ENCODE measurements at regions not wholly inside any gene's neighbourhood (a gene's known extent, or its start where the extent isn't known, plus 50 kb on each side); places are given as distances from the start of the nearest gene placed in this dataset.

GRCh38 chr4:33057736-33058135, 2337.6 kb downstream of the PCDH7 start:
- no peak for ATAC-seq (replicated peaks; ENCODE audit: extremely low read depth, poor library complexity, severe bottlenecking)

GRCh38 chr4:33058998-33059397, 2338.8 kb downstream of the PCDH7 start:
- Mint-ChIP-seq H3K36me3 (ENCODE audit: insufficient read depth) (no peaks in the 10 kb centered on the region), H3K4me1 (no peaks in the 10 kb centered on the region), H3K9me3 (peaks cover 26% of the 10 kb centered on the region), H3K27ac (ENCODE audit: low read depth) (no peak overlapping the region), H3K27me3 (no peaks in the 10 kb centered on the region), H3K4me3 (no peak overlapping the region)
- no peak for DNase-seq (ENCODE audit: low spot score in 2 of 2)
- ATAC-seq (replicated peaks; ENCODE audit: extremely low read depth, poor library complexity, severe bottlenecking): no peak

More at GRCh38 chr4:33057736-33058135, 2337.6 kb downstream of the PCDH7 start:
- DNase-seq (ENCODE audit: low spot score in 2 of 2): no peak
- Mint-ChIP-seq H3K4me3 (no peak overlapping the region), H3K36me3 (ENCODE audit: insufficient read depth) (no peaks in the 10 kb centered on the region), H3K4me1 (no peaks in the 10 kb centered on the region), H3K9me3 (peaks cover 24% of the 10 kb centered on the region), H3K27me3 (no peaks in the 10 kb centered on the region), H3K27ac (ENCODE audit: low read depth) (no peak overlapping the region)

- Mint-ChIP-seq H3K27ac (ENCODE audit: low read depth) (no peak overlapping the region), H3K27me3 (no peaks in the 10 kb centered on the region), H3K9me3 (peaks cover 22% of the 10 kb centered on the region), H3K4me1 (no peaks in the 10 kb centered on the region), H3K36me3 (ENCODE audit: insufficient read depth) (no peaks in the 10 kb centered on the region), H3K4me3 (no peak overlapping the region)
- ATAC-seq (replicated peaks; ENCODE audit: extremely low read depth, poor library complexity, severe bottlenecking) (no peak), DNase-seq (ENCODE audit: low spot score in 2 of 2) (no peak)
Measured at GRCh38 chr4:33060674-33061542, 2340.7 kb downstream of the PCDH7 start.

GRCh38 chr4:33061727-33062126, 2341.6 kb downstream of the PCDH7 start:
- H3K27me3 Mint-ChIP-seq: no peaks in the 10 kb centered on the region
- H3K4me1 Mint-ChIP-seq: no peaks in the 10 kb centered on the region
- H3K27ac Mint-ChIP-seq (ENCODE audit: low read depth): no peak overlapping the region
- no peak overlapping the region for H3K4me3 Mint-ChIP-seq
- ATAC-seq (replicated peaks; ENCODE audit: extremely low read depth, poor library complexity, severe bottlenecking) (no peak), DNase-seq (ENCODE audit: low spot score in 2 of 2) (no peak)
- no peaks in the 10 kb centered on the region for H3K36me3 Mint-ChIP-seq (ENCODE audit: insufficient read depth)
- peaks cover 22% of the 10 kb centered on the region for H3K9me3 Mint-ChIP-seq

DNA sequence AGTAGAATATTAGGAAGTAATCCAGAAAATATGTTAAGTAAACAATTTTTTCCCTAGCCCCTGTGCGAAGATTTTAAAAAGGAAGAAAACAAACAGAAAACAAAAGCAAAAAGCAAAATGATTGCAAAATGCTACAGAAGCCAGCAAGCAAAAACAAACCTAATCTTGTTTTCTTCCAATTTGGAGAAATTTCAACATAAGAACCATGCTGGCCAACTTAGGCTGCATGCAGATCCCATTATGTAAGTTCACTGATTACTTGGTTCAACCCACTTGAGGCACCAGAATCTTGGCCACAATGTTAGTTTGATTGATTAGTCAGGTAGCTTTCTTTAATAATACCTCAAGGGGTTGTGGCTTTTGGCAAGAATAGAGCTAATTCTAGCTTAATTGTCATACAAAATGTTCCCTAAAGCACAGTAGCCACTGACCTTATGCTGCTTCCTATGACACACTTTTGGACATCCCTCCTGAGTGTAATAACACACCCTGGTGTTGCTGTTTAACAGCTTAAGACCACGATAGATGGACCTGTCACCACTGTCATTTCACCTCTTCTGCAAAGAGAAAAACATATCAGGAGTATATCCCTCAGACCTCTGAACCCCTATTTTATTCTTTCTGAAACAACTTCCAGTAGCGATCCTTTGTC, 2342.1 kb downstream of the PCDH7 start:
- Mint-ChIP-seq H3K4me1 (no peaks in the 10 kb centered on the region), H3K9me3 (peaks cover 22% of the 10 kb centered on the region), H3K4me3 (no peak overlapping the region), H3K27ac (ENCODE audit: low read depth) (no peak overlapping the region), H3K27me3 (no peaks in the 10 kb centered on the region), H3K36me3 (ENCODE audit: insufficient read depth) (no peaks in the 10 kb centered on the region)
- ATAC-seq (replicated peaks; ENCODE audit: extremely low read depth, poor library complexity, severe bottlenecking): no peak
- DNase-seq (ENCODE audit: low spot score in 2 of 2): no peak

DNA sequence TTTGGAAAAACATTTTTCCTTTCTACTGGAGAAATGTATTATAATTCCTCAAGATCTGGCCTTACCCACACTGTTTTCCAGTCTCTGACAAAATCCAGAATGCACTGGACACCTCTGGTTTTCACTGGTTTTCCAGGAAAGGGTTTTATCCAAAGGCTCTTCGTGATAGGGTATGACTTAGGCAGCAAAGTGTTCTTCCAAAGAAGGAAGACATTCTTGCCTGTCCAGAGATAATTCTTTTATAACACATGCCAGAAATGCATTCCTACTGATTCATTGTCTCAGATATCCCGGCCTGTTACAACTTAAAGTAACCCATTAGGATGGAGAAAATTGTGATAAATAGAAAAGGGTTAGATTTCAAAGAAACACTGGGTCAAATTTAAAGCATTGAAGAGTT, 2343.1 kb downstream of the PCDH7 start:
- ATAC-seq (replicated peaks; ENCODE audit: extremely low read depth, poor library complexity, severe bottlenecking): no peak
- Mint-ChIP-seq H3K9me3 (peaks cover 19% of the 10 kb centered on the region), H3K36me3 (ENCODE audit: insufficient read depth) (no peaks in the 10 kb centered on the region), H3K27ac (ENCODE audit: low read depth) (no peak overlapping the region), H3K4me1 (no peaks in the 10 kb centered on the region), H3K4me3 (no peak overlapping the region), H3K27me3 (no peaks in the 10 kb centered on the region)
- no peak for DNase-seq (ENCODE audit: low spot score in 2 of 2)

GRCh38 chr4:33064238-33064637, 2344.1 kb downstream of the PCDH7 start:
- Mint-ChIP-seq H3K27me3 (no peaks in the 10 kb centered on the region), H3K4me3 (no peak overlapping the region), H3K27ac (ENCODE audit: low read depth) (no peak overlapping the region), H3K36me3 (ENCODE audit: insufficient read depth) (no peaks in the 10 kb centered on the region), H3K9me3 (peaks cover 17% of the 10 kb centered on the region), H3K4me1 (no peaks in the 10 kb centered on the region)
- DNase-seq (ENCODE audit: low spot score in 2 of 2) (no peak), ATAC-seq (replicated peaks; ENCODE audit: extremely low read depth, poor library complexity, severe bottlenecking) (no peak)

- ATAC-seq (replicated peaks; ENCODE audit: extremely low read depth, poor library complexity, severe bottlenecking) (no peak), DNase-seq (ENCODE audit: low spot score in 2 of 2) (no peak)
- Mint-ChIP-seq H3K4me3 (no peak overlapping the region), H3K9me3 (peaks cover 14% of the 10 kb centered on the region), H3K4me1 (no peaks in the 10 kb centered on the region), H3K27ac (ENCODE audit: low read depth) (no peak overlapping the region), H3K27me3 (no peaks in the 10 kb centered on the region), H3K36me3 (ENCODE audit: insufficient read depth) (no peaks in the 10 kb centered on the region)
Measured at GRCh38 chr4:33065749-33066148, 2345.6 kb downstream of the PCDH7 start.

GRCh38 chr4:33067221-33067620, 2347.1 kb downstream of the PCDH7 start:
- Mint-ChIP-seq H3K4me3 (no peak overlapping the region), H3K36me3 (ENCODE audit: insufficient read depth) (no peaks in the 10 kb centered on the region), H3K27me3 (no peaks in the 10 kb centered on the region), H3K4me1 (no peaks in the 10 kb centered on the region), H3K27ac (ENCODE audit: low read depth) (no peak overlapping the region), H3K9me3 (peaks cover 12% of the 10 kb centered on the region)
- no peak for ATAC-seq (replicated peaks; ENCODE audit: extremely low read depth, poor library complexity, severe bottlenecking)
- no peak for DNase-seq (ENCODE audit: low spot score in 2 of 2)

- no peaks in the 10 kb centered on the region for H3K4me1 Mint-ChIP-seq
- H3K27ac Mint-ChIP-seq (ENCODE audit: low read depth): no peak overlapping the region
- no peaks in the 10 kb centered on the region for H3K36me3 Mint-ChIP-seq (ENCODE audit: insufficient read depth)
- peaks cover 9% of the 10 kb centered on the region for H3K9me3 Mint-ChIP-seq
- DNase-seq (ENCODE audit: low spot score in 2 of 2) (no peak), ATAC-seq (replicated peaks; ENCODE audit: extremely low read depth, poor library complexity, severe bottlenecking) (no peak)
- H3K27me3 Mint-ChIP-seq: no peaks in the 10 kb centered on the region
- no peak overlapping the region for H3K4me3 Mint-ChIP-seq
Measured at GRCh38 chr4:33068539-33068938, 2348.4 kb downstream of the PCDH7 start.

GRCh38 chr4:33071535-33071934, 2351.4 kb downstream of the PCDH7 start:
- H3K27ac Mint-ChIP-seq (ENCODE audit: low read depth): no peak overlapping the region
- no peaks in the 10 kb centered on the region for H3K27me3 Mint-ChIP-seq
- no peak overlapping the region for H3K4me3 Mint-ChIP-seq
- H3K9me3 Mint-ChIP-seq: peaks cover 9% of the 10 kb centered on the region
- H3K36me3 Mint-ChIP-seq (ENCODE audit: insufficient read depth): no peaks in the 10 kb centered on the region
- DNase-seq (ENCODE audit: low spot score in 2 of 2) (no peak), ATAC-seq (replicated peaks; ENCODE audit: extremely low read depth, poor library complexity, severe bottlenecking) (no peak)
- no peaks in the 10 kb centered on the region for H3K4me1 Mint-ChIP-seq

DNA sequence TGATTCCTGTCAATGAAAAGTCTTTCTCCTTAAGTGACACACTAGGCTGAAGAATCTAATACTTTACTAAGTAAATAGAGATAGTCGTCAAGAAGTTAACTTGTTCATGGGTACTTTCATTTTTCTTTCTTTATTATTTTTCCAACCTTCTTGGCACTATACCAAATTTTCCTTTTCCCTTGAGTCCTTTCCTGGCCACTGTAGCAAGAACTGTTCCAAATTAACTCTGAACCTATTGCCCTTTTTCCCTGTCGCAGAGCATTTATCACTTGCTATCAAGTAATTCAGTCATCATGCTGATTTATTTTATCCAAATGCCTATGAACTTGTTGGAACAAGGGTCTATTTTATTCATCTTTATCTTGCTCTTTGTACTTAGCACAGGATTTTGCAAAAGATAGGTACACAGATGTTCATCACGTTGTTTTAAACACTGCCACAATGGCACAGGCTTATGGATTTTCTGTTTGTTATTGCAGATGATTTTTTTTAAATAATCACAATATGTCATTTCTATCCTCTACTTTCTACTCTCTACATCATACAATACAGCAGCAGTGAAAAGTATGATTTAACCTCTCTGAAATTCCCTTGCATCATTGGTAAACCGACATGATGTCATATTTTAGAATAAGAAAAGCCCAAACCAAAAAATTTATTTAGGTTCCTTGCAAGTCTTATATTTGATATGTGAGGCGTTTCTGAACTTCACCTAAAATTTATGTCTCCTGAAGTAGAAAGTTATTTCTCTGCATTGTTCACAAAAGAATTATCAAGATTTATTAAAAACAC, 2352.3 kb downstream of the PCDH7 start:
- H3K4me3 Mint-ChIP-seq: no peak overlapping the region
- DNase-seq (ENCODE audit: low spot score in 2 of 2) (no peak), ATAC-seq (replicated peaks; ENCODE audit: extremely low read depth, poor library complexity, severe bottlenecking) (no peak)
- no peaks in the 10 kb centered on the region for H3K4me1 Mint-ChIP-seq
- H3K9me3 Mint-ChIP-seq: peaks cover 9% of the 10 kb centered on the region
- no peaks in the 10 kb centered on the region for H3K27me3 Mint-ChIP-seq
- no peaks in the 10 kb centered on the region for H3K36me3 Mint-ChIP-seq (ENCODE audit: insufficient read depth)
- H3K27ac Mint-ChIP-seq (ENCODE audit: low read depth): no peak overlapping the region
